C4-2B (cell line): ENCODE measurements at regions not wholly inside any gene's neighbourhood (a gene's known extent, or its start where the extent isn't known, plus 50 kb on each side); places are given as distances from the start of the nearest gene placed in this dataset.

ENCODE experiments used
- H3K27ac ChIP-seq: fragments of 450-650 bp; 2 replicates; pipeline ENCODE4 v1.5.1; 2017
- ZFX ChIP-seq: fragments of 450-650 bp; IDR thresholded peaks from 2 replicates; pipeline ENCODE4 v1.6.1; 2017
- TF ChIP-seq, protein P1 (sequence below): fragments of 450-650 bp; conservative IDR thresholded peaks from 2 replicates; pipeline ENCODE4 v1.5.1; 2017; ENCODE audit warnings: mild to moderate bottlenecking

DNA sequence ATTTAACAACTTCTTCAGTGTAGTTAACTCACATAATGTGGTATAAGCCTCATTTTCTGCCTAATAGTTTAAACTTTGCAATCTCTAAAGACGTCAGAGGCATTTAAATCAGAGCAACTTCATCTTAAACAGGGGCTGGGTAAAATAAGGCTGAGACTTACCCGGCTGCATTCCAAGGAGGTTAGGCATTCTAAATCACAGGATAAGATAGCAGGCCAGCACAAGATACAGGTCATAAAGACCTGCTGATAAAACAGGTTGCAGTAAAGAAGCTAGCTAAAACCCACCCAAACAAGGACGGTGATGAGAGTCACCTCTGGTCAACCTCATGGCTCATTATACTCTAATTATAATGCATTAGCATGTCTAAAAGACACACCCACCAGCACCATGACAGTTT, 115.6 kb upstream of the PKP2 start:
- H3K27ac ChIP-seq: no peak overlapping the region
- TF ChIP-seq ZFX: no peak
- TF ChIP-seq, protein P1, sequence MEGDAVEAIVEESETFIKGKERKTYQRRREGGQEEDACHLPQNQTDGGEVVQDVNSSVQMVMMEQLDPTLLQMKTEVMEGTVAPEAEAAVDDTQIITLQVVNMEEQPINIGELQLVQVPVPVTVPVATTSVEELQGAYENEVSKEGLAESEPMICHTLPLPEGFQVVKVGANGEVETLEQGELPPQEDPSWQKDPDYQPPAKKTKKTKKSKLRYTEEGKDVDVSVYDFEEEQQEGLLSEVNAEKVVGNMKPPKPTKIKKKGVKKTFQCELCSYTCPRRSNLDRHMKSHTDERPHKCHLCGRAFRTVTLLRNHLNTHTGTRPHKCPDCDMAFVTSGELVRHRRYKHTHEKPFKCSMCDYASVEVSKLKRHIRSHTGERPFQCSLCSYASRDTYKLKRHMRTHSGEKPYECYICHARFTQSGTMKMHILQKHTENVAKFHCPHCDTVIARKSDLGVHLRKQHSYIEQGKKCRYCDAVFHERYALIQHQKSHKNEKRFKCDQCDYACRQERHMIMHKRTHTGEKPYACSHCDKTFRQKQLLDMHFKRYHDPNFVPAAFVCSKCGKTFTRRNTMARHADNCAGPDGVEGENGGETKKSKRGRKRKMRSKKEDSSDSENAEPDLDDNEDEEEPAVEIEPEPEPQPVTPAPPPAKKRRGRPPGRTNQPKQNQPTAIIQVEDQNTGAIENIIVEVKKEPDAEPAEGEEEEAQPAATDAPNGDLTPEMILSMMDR: no peak

DNA sequence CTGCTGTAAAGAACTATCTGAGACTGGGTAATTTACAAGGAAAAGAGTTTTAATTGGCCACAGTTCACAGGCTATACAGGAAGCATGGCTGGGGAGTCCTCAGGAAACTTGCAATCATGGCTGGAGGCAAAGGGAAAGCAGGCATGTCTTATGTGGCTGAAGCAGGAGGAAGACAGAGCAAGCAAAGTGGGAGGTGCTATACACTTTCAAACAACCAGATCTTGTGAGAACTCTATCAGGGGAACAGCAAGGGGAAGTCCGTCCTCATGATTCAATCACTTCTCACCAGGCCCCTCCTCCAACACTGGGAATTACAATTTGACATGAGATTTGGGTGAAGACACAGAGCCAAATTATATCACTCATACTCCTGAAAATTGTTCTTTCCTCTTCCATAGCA, 109.5 kb upstream of the PKP2 start:
- TF ChIP-seq, protein P1: no peak
- TF ChIP-seq ZFX: no peak
- no peak overlapping the region for H3K27ac ChIP-seq

DNA sequence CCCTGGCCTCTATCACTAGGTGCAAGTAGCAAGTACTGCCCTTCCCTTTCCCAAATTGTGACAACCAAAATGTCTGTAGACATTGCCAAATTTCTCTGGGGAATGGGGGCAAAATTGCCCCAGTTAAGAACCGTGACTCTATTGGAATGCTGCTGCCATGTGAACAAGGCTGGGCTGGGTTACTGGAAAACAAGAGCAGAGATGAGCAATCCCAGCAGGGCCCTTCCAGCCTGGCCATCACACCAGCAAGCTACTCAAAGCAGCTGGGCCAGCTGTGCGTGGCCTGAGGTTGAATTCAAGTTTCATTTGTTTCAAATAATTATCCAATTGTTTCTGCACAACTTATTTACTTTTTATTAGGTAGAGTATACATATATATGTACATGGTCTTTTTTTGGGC, 103.4 kb upstream of the PKP2 start:
- TF ChIP-seq, protein P1: no peak
- TF ChIP-seq ZFX: no peak

DNA sequence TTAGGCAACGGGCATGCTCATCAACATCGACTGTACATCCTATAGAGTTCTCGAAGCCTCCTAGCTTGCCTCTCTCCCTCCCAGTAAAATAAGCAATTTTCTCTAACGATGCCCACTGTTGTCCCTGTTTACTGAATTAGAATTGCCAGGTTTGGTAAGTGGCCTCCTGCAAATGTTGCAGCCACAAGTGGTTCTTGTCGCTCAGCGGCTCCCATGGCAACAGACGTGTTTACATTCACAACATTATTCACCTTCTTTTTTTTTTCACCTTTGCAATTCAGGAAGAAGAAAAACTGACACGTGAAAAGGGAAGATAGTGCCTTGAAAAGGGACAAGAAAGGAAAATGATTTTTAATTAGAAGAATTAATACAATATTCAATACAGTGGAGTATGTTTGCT, 100.9 kb upstream of the PKP2 start:
- H3K27ac ChIP-seq: no peak overlapping the region
- TF ChIP-seq, protein P1: no peak
- no peak for TF ChIP-seq ZFX

More for the DNA sequence above, 103.4 kb upstream of the PKP2 start:
- H3K27ac ChIP-seq: no peak overlapping the region

DNA sequence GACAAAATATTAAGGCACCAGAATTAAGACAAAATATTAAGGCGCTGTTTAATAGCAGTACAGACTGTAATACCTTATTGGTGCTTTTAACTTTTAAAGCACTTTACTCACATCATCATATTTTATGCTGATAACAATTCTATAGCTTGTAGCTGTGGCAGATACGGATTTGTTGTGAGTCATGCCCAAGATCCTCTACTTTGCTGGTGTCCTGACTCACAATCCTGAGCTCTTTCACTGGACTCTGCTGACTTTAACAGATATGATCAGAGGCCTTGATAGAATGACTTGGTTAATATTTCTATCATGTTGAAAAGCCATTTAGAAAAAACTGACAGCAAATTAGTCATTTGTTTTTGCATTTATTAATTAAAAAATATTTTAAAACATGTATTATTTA, 99.0 kb upstream of the PKP2 start:
- TF ChIP-seq, protein P1: no peak
- TF ChIP-seq ZFX: no peak
- no peak overlapping the region for H3K27ac ChIP-seq

DNA sequence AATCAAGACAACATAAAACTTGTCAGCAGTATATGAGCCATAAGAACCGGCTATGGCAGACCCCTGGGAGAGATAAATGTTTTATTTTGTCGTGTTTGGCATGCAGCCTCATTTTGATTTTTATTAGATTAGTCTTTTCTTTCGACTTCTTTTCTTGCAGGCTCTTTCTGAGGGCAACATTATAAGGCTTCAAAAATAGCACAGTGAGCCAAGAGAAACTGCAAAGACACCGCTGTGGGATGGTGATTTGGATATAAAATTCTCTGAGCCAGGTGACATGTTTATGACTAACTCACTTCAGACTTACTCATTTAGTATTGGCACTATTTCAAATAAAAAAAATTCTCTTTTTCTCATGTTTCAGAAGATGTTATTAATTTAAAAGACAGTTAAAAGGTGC, 96.8 kb upstream of the PKP2 start:
- TF ChIP-seq ZFX: no peak
- TF ChIP-seq, protein P1: no peak
- no peak overlapping the region for H3K27ac ChIP-seq

DNA sequence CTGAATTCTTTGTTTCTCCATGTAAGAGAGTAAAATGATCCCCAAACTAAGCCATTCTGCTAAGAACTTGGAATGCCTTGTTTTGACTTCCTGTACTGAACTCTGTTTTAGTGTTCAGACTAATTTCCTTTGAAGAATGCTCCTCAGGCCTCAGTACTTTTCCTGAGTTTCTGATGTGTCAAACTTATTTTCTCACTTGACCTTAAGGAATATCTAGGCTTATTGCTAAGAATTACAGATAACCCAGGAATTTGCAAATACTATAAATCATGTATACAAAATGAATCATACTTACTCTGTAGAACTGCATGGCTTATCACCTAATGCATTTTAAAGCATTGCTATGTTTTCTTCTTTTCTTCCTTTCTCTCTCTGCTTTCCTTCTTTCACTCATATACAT, 93.1 kb upstream of the PKP2 start:
- TF ChIP-seq ZFX: no peak
- TF ChIP-seq, protein P1: no peak
- H3K27ac ChIP-seq: no peak overlapping the region
